CD14-positive monocyte (primary cell): ENCODE measurements at regions not wholly inside any gene's neighbourhood (a gene's known extent, or its start where the extent isn't known, plus 50 kb on each side); places are given as distances from the start of the nearest gene placed in this dataset.

Source experiments
- DNase-seq, 3 donors: peaks; one replicate each; pipeline ENCODE4 v3.0.0-alpha.2; 2011 to 2022
- H2AFZ ChIP-seq: 2 replicates; pipeline ENCODE4 v1.6.0; 2012; ENCODE audit warnings: mild to moderate bottlenecking, low read depth, low read length, inconsistent platforms; ENCODE audit not compliant: insufficient read depth, poor library complexity, severe bottlenecking
- H3K27ac ChIP-seq, 2 donors: 1 replicate in 1 of 2; 2 replicates in 1 of 2; pipeline ENCODE4 v1.5.1; 2012 to 2013; ENCODE audit warnings: low read length in 2 of 2, control low read depth in 1 of 2, inconsistent platforms in 1 of 2, low read depth in 1 of 2, mild to moderate bottlenecking in 1 of 2
- H3K27me3 ChIP-seq, 2 donors: one replicate each; pipeline versions ENCODE4 v1.6.0 to v1.6.1; 2011 to 2013; ENCODE audit warnings: low read length in 2 of 2; ENCODE audit not compliant: control insufficient read depth in 2 of 2, insufficient read depth in 2 of 2
- H3K36me3 ChIP-seq, 2 donors: replicated peaks in 1 of 2; 1 replicate in 1 of 2; 2 replicates in 1 of 2; pipeline versions ENCODE4 v1.5.1 to v1.6.1; 2012 to 2013; ENCODE audit warnings: low read length in 2 of 2, control low read depth in 1 of 2, inconsistent platforms in 1 of 2, mild to moderate bottlenecking in 1 of 2; ENCODE audit not compliant: insufficient read depth in 2 of 2, control insufficient read depth in 1 of 2
- H3K4me1 ChIP-seq, 2 donors: 1 replicate in 1 of 2; 2 replicates in 1 of 2; pipeline versions ENCODE4 v1.5.1 to v1.6.1; 2012 to 2013; ENCODE audit warnings: low read length in 2 of 2, control low read depth in 1 of 2, inconsistent platforms in 1 of 2, mild to moderate bottlenecking in 1 of 2, moderate library complexity in 1 of 2; ENCODE audit not compliant: insufficient read depth in 2 of 2, control insufficient read depth in 1 of 2
- H3K4me2 ChIP-seq: replicated peaks from 2 replicates; pipeline ENCODE3; 2012; ENCODE audit warnings: low read length, moderate library complexity, mild to moderate bottlenecking; ENCODE audit not compliant: poor library complexity, severe bottlenecking; ENCODE audit errors: extremely low read depth
- H3K4me3 ChIP-seq, 3 experiments: fragments of 200-600 bp in 1 of 3; sonication (generic) in 1 of 3; replicated peaks in 1 of 3; 1 replicate in 2 of 3; 2 replicates in 1 of 3; pipeline ENCODE4 v1.5.1; 2011 to 2013; ENCODE audit warnings: low read length in 3 of 3, mild to moderate bottlenecking in 3 of 3, control low read depth in 2 of 3, low read depth in 2 of 3, inconsistent platforms in 1 of 3, moderate library complexity in 1 of 3
- H3K79me2 ChIP-seq: 2 replicates; pipeline ENCODE4 v1.6.0; 2012; ENCODE audit warnings: mild to moderate bottlenecking, control low read depth, inconsistent platforms, low read length, moderate library complexity; ENCODE audit not compliant: insufficient read depth
- H3K9ac ChIP-seq: 2 replicates; pipeline ENCODE4 v1.6.0; 2017; ENCODE audit warnings: low read length, mild to moderate bottlenecking; ENCODE audit not compliant: insufficient read depth, poor library complexity, severe bottlenecking
- H3K9me3 ChIP-seq, 2 donors: replicated peaks in 1 of 2; 1 replicate in 1 of 2; 2 replicates in 1 of 2; pipeline versions ENCODE4 v1.5.1 to v1.6.1; 2012 to 2013; ENCODE audit warnings: low read length in 2 of 2, control low read depth in 1 of 2; ENCODE audit not compliant: control insufficient read depth in 1 of 2, insufficient read depth in 1 of 2
- H4K20me1 ChIP-seq: 2 replicates; pipeline ENCODE4 v1.6.0; 2012; ENCODE audit warnings: mild to moderate bottlenecking, low read length, control low read depth, moderate library complexity; ENCODE audit not compliant: insufficient read depth
- H3K27ac Mint-ChIP-seq, 7 donors: one replicate each; pipeline ENCODE4 v1.8.0; 2020; ENCODE audit warnings: mild to moderate bottlenecking in 7 of 7, mixed read lengths in 7 of 7, moderate library complexity in 6 of 7, inconsistent platforms in 2 of 7
- H3K27me3 Mint-ChIP-seq, 3 donors: one replicate each; pipeline ENCODE4 v1.8.0; 2021 to 2022; ENCODE audit warnings: low read depth in 3 of 3, mild to moderate bottlenecking in 3 of 3, mixed read lengths in 3 of 3, moderate library complexity in 3 of 3, inconsistent platforms in 1 of 3
- H3K36me3 Mint-ChIP-seq, 2 donors: one replicate each; pipeline ENCODE4 v1.8.0; 2020; ENCODE audit warnings: mixed read lengths in 2 of 2, inconsistent platforms in 1 of 2, mild to moderate bottlenecking in 1 of 2
- H3K4me1 Mint-ChIP-seq: one replicate; pipeline ENCODE4 v1.8.0; 2020; ENCODE audit warnings: mild to moderate bottlenecking, mixed read lengths
- H3K4me3 Mint-ChIP-seq, 2 donors: one replicate each; pipeline ENCODE4 v1.8.0; 2020; ENCODE audit warnings: mild to moderate bottlenecking in 2 of 2, mixed read lengths in 2 of 2, moderate library complexity in 1 of 2
- H3K9me3 Mint-ChIP-seq, 7 donors: one replicate each; pipeline ENCODE4 v1.8.0; 2020 to 2022; ENCODE audit warnings: mixed read lengths in 7 of 7, mild to moderate bottlenecking in 6 of 7, moderate library complexity in 6 of 7, inconsistent platforms in 2 of 7
- CTCF ChIP-seq: fragments of 200-600 bp; IDR thresholded peaks from one replicate; pipeline ENCODE4 v1.8.0; 2022; ENCODE audit warnings: antibody characterized with exemption, mild to moderate bottlenecking
- WGBS: methylation state at CpG from one replicate; pipeline ENCODE4 v1.1.5; 2013; ENCODE audit warnings: missing lambda C conversion rate; ENCODE audit not compliant: insufficient coverage; 5-methylcytosine and 5-hydroxymethylcytosine counted together
- intact Hi-C, 2 donors: fragments of 100-400 bp; cut with micrococcal nuclease; formaldehyde crosslinking; loops; one replicate each; pipeline versions ENCODE4 v1.15.0 to v1.15.1; 2023

- Mint-ChIP-seq H3K27me3 (peaks cover 0 to 1% (median 1%) of the 10 kb centered on the region in 3 donors), H3K4me1 (no peaks in the 10 kb centered on the region), H3K9me3 (peaks cover 0 to 3% (median 1%) of the 10 kb centered on the region in 7 donors), H3K27ac (no peak overlapping the region), H3K36me3 (no peaks in the 10 kb centered on the region), H3K4me3 (no peak overlapping the region)
- no peak for TF ChIP-seq CTCF
- no CpG with 5 or more reads among the region's 1 CpG for WGBS
- no peaks in the 10 kb centered on the region for H3K9me3 ChIP-seq
- no peaks in the 10 kb centered on the region for H3K36me3 ChIP-seq
- no peaks in the 10 kb centered on the region for H4K20me1 ChIP-seq
- H2AFZ ChIP-seq, result no peak overlapping the region
- H3K9ac ChIP-seq, result no peak overlapping the region
- no peaks in the 10 kb centered on the region for H3K27me3 ChIP-seq
- H3K27ac ChIP-seq, result no peak overlapping the region
- H3K4me2 ChIP-seq, result no peak overlapping the region
- no peak for DNase-seq
- no peak overlapping the region for H3K4me3 ChIP-seq
- no peaks in the 10 kb centered on the region for H3K79me2 ChIP-seq
- intact Hi-C loops, result no loop called here
- H3K4me1 ChIP-seq, result no peaks in the 10 kb centered on the region
Observed at GRCh38 chr2:23019476-23019875, 365.5 kb upstream of the KLHL29 start.

- Mint-ChIP-seq H3K36me3 (no peaks in the 10 kb centered on the region), H3K27ac (no peak overlapping the region), H3K4me3 (no peak overlapping the region), H3K9me3 (peaks cover 0 to 8% (median 1%) of the 10 kb centered on the region in 7 donors), H3K4me1 (no peaks in the 10 kb centered on the region), H3K27me3 (peaks cover 0 to 2% (median 1%) of the 10 kb centered on the region in 3 donors)
- WGBS, result 78% methylated on average over 6 of the region's 6 CpGs
- no peak for DNase-seq
- Histone ChIP-seq H4K20me1 (no peaks in the 10 kb centered on the region), H2AFZ (no peak overlapping the region), H3K9me3 (no peaks in the 10 kb centered on the region), H3K27me3 (no peaks in the 10 kb centered on the region), H3K9ac (no peak overlapping the region), H3K79me2 (no peaks in the 10 kb centered on the region), H3K4me2 (no peak overlapping the region), H3K36me3 (no peaks in the 10 kb centered on the region), H3K4me1 (no peaks in the 10 kb centered on the region), H3K4me3 (no peak overlapping the region), H3K27ac (no peak overlapping the region)
- intact Hi-C loops, result no loop called here
- no peak for TF ChIP-seq CTCF
Observed at GRCh38 chr2:23020659-23021058, 364.3 kb upstream of the KLHL29 start.
